ENCODE measurements at regions not wholly inside any gene's neighbourhood (a gene's known extent, or its start where the extent isn't known, plus 50 kb on each side); places are given as distances from the start of the nearest gene placed in this dataset.

- no peaks in the 10 kb centered on the region for H3K4me1 Mint-ChIP-seq (ENCODE audit: low read depth)
- H3K27ac Mint-ChIP-seq: no peak overlapping the region
- Histone ChIP-seq H3K4me3 (ENCODE audit: low read length) (no peak overlapping the region), H3K27me3 (ENCODE audit: control insufficient read depth in 1 of 2, insufficient read depth in 2 of 2, low read length in 2 of 2) (no peaks in the 10 kb centered on the region), H3K9me3 (ENCODE audit: control insufficient read depth in 1 of 2, insufficient read depth in 1 of 2, low read length in 2 of 2) (no peaks in the 10 kb centered on the region), H3K4me1 (ENCODE audit: insufficient read depth, low read length) (no peaks in the 10 kb centered on the region), H3K27ac (ENCODE audit: low read depth in 1 of 2, low read length in 2 of 2) (no peak overlapping the region), H3K36me3 (ENCODE audit: insufficient read depth, low read length) (no peaks in the 10 kb centered on the region)
- TF ChIP-seq, protein P1, sequence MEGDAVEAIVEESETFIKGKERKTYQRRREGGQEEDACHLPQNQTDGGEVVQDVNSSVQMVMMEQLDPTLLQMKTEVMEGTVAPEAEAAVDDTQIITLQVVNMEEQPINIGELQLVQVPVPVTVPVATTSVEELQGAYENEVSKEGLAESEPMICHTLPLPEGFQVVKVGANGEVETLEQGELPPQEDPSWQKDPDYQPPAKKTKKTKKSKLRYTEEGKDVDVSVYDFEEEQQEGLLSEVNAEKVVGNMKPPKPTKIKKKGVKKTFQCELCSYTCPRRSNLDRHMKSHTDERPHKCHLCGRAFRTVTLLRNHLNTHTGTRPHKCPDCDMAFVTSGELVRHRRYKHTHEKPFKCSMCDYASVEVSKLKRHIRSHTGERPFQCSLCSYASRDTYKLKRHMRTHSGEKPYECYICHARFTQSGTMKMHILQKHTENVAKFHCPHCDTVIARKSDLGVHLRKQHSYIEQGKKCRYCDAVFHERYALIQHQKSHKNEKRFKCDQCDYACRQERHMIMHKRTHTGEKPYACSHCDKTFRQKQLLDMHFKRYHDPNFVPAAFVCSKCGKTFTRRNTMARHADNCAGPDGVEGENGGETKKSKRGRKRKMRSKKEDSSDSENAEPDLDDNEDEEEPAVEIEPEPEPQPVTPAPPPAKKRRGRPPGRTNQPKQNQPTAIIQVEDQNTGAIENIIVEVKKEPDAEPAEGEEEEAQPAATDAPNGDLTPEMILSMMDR (IDR thresholded peaks at IDR 0.05): no peak
- H3K4me3 Mint-ChIP-seq: no peak overlapping the region
- DNase-seq: no peak
- no peaks in the 10 kb centered on the region for H3K36me3 Mint-ChIP-seq (ENCODE audit: low read depth)
- POLR2A ChIA-PET: no interaction called here
- H3K9me3 Mint-ChIP-seq: no peaks in the 10 kb centered on the region
- intact Hi-C loops (cut with DNase I, micrococcal nuclease): no loop called here
- no peak for ATAC-seq (ENCODE audit: poor library complexity)
- CTCF ChIA-PET: no interaction called here
- peaks cover 9% of the 10 kb centered on the region for H3K27me3 Mint-ChIP-seq
These were observed 105.9 kb upstream of the NYAP2 start for GRCh38 chr2:225293638-225294037.

DNA sequence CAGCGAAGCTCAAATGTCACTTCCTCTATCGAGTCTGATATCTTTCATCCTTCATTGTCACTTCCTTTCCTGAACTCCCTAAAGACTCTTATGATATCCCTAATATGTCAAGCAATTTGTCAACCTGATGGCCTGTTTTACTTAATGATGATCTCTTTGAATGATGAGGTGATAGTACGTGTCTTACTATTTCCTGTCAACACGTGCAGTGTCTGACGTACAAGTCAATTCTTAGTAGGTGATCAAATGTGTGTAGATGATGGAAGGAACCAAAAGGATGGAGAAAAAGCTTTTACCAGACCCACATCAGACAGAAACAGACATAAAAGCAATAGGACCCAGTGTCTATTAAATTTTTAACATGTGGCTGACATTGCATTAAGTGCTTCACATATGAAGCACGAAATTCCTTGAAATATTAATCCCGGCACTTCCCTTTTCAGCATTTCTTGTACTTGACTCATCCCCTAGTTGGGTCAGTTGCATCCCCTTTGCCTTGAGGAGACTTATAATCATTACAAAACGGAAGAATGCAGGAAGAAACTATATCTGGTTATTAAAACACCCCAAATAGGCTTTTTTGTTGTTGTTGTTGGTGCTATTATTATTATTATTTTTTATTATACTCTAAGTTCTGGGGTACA lies 108.6 kb upstream of the NYAP2 start:
- DNase-seq (no peak), ATAC-seq (ENCODE audit: poor library complexity) (no peak)
- Histone ChIP-seq H3K4me1 (ENCODE audit: insufficient read depth, low read length) (no peaks in the 10 kb centered on the region), H3K36me3 (ENCODE audit: insufficient read depth, low read length) (no peaks in the 10 kb centered on the region), H3K9me3 (ENCODE audit: control insufficient read depth in 1 of 2, insufficient read depth in 1 of 2, low read length in 2 of 2) (no peaks in the 10 kb centered on the region), H3K27me3 (ENCODE audit: control insufficient read depth in 1 of 2, insufficient read depth in 2 of 2, low read length in 2 of 2) (no peaks in the 10 kb centered on the region), H3K27ac (ENCODE audit: low read depth in 1 of 2, low read length in 2 of 2) (no peak overlapping the region), H3K4me3 (ENCODE audit: low read length) (no peak overlapping the region)
- Mint-ChIP-seq H3K4me1 (ENCODE audit: low read depth) (no peaks in the 10 kb centered on the region), H3K36me3 (ENCODE audit: low read depth) (no peaks in the 10 kb centered on the region), H3K27ac (no peak overlapping the region), H3K4me3 (no peak overlapping the region), H3K9me3 (no peaks in the 10 kb centered on the region), H3K27me3 (no peaks in the 10 kb centered on the region)
- intact Hi-C loops (cut with DNase I, micrococcal nuclease): no loop called here
- ChIA-PET POLR2A (no interaction called here), CTCF (no interaction called here)
- TF ChIP-seq, protein P1 (IDR thresholded peaks at IDR 0.05): no peak

- Histone ChIP-seq H3K27ac (ENCODE audit: low read depth in 1 of 2, low read length in 2 of 2) (no peak overlapping the region), H3K9me3 (ENCODE audit: control insufficient read depth in 1 of 2, insufficient read depth in 1 of 2, low read length in 2 of 2) (no peaks in the 10 kb centered on the region), H3K4me1 (ENCODE audit: insufficient read depth, low read length) (no peaks in the 10 kb centered on the region), H3K36me3 (ENCODE audit: insufficient read depth, low read length) (no peaks in the 10 kb centered on the region), H3K4me3 (ENCODE audit: low read length) (no peak overlapping the region), H3K27me3 (ENCODE audit: control insufficient read depth in 1 of 2, insufficient read depth in 2 of 2, low read length in 2 of 2) (no peaks in the 10 kb centered on the region)
- Mint-ChIP-seq H3K27ac (no peak overlapping the region), H3K27me3 (no peaks in the 10 kb centered on the region), H3K36me3 (ENCODE audit: low read depth) (no peaks in the 10 kb centered on the region), H3K4me3 (no peak overlapping the region), H3K9me3 (no peaks in the 10 kb centered on the region), H3K4me1 (ENCODE audit: low read depth) (no peaks in the 10 kb centered on the region)
- DNase-seq (no peak), ATAC-seq (ENCODE audit: poor library complexity) (no peak)
- CTCF ChIA-PET: no interaction called here
- intact Hi-C loops (cut with DNase I, micrococcal nuclease): loop anchor here in 1 of 2 experiments (10.0 kb wide), 2 partner anchors 1505 to 1695 kb away; partner anchors contain the start of gene IRS1
- TF ChIP-seq, protein P1 (IDR thresholded peaks at IDR 0.05): no peak
- POLR2A ChIA-PET: no interaction called here
These were observed 109.9 kb upstream of the NYAP2 start for GRCh38 chr2:225289659-225290058.
